SKM-1 (cell line): ENCODE measurements at regions not wholly inside any gene's neighbourhood (a gene's known extent, or its start where the extent isn't known, plus 50 kb on each side); places are given as distances from the start of the nearest gene placed in this dataset.
A peak's percentile ranks its signal among the peaks of the same experiment; 100 is the strongest.
"Not testable (repeated sequence)": the region's sequence is repeated elsewhere in the genome, so short reads cannot be mapped to it uniquely, and the experiment has no call there.

Experiments used
- DNase-seq: peaks from one replicate; lab custom pipeline; 2025; ENCODE audit not compliant: unreplicated experiment; lab: John Stamatoyannopoulos, UW

- no peak for DNase-seq
These were observed 184.5 kb upstream of the MAST4 start for GRCh38 chr5:66411701-66412100.

GRCh38 chr5:66413931-66414330, 182.3 kb upstream of the MAST4 start:
- DNase-seq, result no peak

GRCh38 chr5:66415208-66415607, 181.0 kb upstream of the MAST4 start:
- DNase-seq, result no peak

GRCh38 chr5:66416698-66417097, 179.5 kb upstream of the MAST4 start:
- no peak for DNase-seq

GRCh38 chr5:66417781-66418180, 178.4 kb upstream of the MAST4 start:
- no peak for DNase-seq

- DNase-seq, result no peak
These were observed 172.7 kb upstream of the MAST4 start for GRCh38 chr5:66423484-66423883.

- no peak for DNase-seq
These were observed 170.4 kb upstream of the MAST4 start for GRCh38 chr5:66425842-66426241.

- no peak for DNase-seq
These were observed 169.7 kb upstream of the MAST4 start for GRCh38 chr5:66426259-66427138.

- no peak for DNase-seq
These were observed 169.1 kb upstream of the MAST4 start for GRCh38 chr5:66427139-66427442.

- DNase-seq, result peak; percentile 5
These were observed 159.5 kb upstream of the MAST4 start for GRCh38 chr5:66436721-66437120.

- no peak for DNase-seq
These were observed 158.1 kb upstream of the MAST4 start for GRCh38 chr5:66438087-66438486.

- no peak for DNase-seq
These were observed 157.5 kb upstream of the MAST4 start for GRCh38 chr5:66438696-66439095.

GRCh38 chr5:66440202-66440680, 156.0 kb upstream of the MAST4 start:
- no peak for DNase-seq

- no peak for DNase-seq
These were observed 154.8 kb upstream of the MAST4 start for GRCh38 chr5:66441351-66441750.

- no peak for DNase-seq
These were observed 153.2 kb upstream of the MAST4 start for GRCh38 chr5:66442951-66443445.

GRCh38 chr5:66443462-66444130, 152.6 kb upstream of the MAST4 start:
- DNase-seq, result no peak

- not testable (repeated sequence) for DNase-seq
These were observed 148.1 kb upstream of the MAST4 start for GRCh38 chr5:66448070-66448469.

GRCh38 chr5:66450237-66450636, 146.0 kb upstream of the MAST4 start:
- no peak for DNase-seq

GRCh38 chr5:66450988-66451387, 145.2 kb upstream of the MAST4 start:
- DNase-seq, result no peak

GRCh38 chr5:66452109-66452508, 144.1 kb upstream of the MAST4 start:
- DNase-seq, result no peak

- DNase-seq, result no peak
These were observed 141.8 kb upstream of the MAST4 start for GRCh38 chr5:66454186-66455078.
